ENCODE measurements at regions not wholly inside any gene's neighbourhood (a gene's known extent, or its start where the extent isn't known, plus 50 kb on each side); places are given as distances from the start of the nearest gene placed in this dataset.

GRCh38 chr2:172216477-172216876, 113.8 kb upstream of the DLX2 start:
- Histone ChIP-seq H3K4me1 (no peaks in the 10 kb centered on the region), H3K27me3 (ENCODE audit: insufficient read depth in 3 of 3, low read length in 2 of 3) (no peaks in the 10 kb centered on the region), H3K27ac (no peak overlapping the region), H3K36me3 (ENCODE audit: insufficient read depth in 1 of 2, low read depth in 1 of 2) (no peaks in the 10 kb centered on the region), H3K9me3 (no peaks in the 10 kb centered on the region), H3K4me3 (no peak overlapping the region)
- TF ChIP-seq CTCF (IDR thresholded peaks at IDR 0.05): no peak
- ATAC-seq (no peak), DNase-seq (no peak)
- 74 to 81% (median 78%) methylated on average over 6 of the region's 6 CpGs for WGBS, 3 donors
- intact Hi-C loops (cut with DNase I): no loop called here

- DNase-seq: no peak
- TF ChIP-seq CTCF (IDR thresholded peaks at IDR 0.05): no peak
- H3K36me3 ChIP-seq (ENCODE audit: insufficient read depth in 1 of 2, low read depth in 1 of 2): no peaks in the 10 kb centered on the region
- H3K4me3 ChIP-seq: no peak overlapping the region
- intact Hi-C loops (cut with DNase I): no loop called here
- 69 to 75% (median 73%) methylated on average over 2 of the region's 2 CpGs for WGBS, 3 donors
- H3K4me1 ChIP-seq: no peaks in the 10 kb centered on the region
- H3K27ac ChIP-seq: no peak overlapping the region
- H3K27me3 ChIP-seq (ENCODE audit: insufficient read depth in 3 of 3, low read length in 2 of 3): no peaks in the 10 kb centered on the region
- no peak for ATAC-seq
- no peaks in the 10 kb centered on the region for H3K9me3 ChIP-seq
Observed at GRCh38 chr2:172219201-172219600, 116.5 kb upstream of the DLX2 start.

GRCh38 chr2:172220121-172220520, 117.4 kb upstream of the DLX2 start:
- Histone ChIP-seq H3K36me3 (ENCODE audit: insufficient read depth in 1 of 2, low read depth in 1 of 2) (no peaks in the 10 kb centered on the region), H3K27me3 (ENCODE audit: insufficient read depth in 3 of 3, low read length in 2 of 3) (no peaks in the 10 kb centered on the region), H3K4me1 (no peaks in the 10 kb centered on the region), H3K4me3 (no peak overlapping the region), H3K9me3 (no peaks in the 10 kb centered on the region), H3K27ac (no peak overlapping the region)
- intact Hi-C loops (cut with DNase I): no loop called here
- no peak for TF ChIP-seq CTCF (IDR thresholded peaks at IDR 0.05)
- ATAC-seq (no peak), DNase-seq (no peak)

GRCh38 chr2:172223601-172224054, 120.9 kb upstream of the DLX2 start:
- Histone ChIP-seq H3K27me3 (ENCODE audit: insufficient read depth in 3 of 3, low read length in 2 of 3) (no peaks in the 10 kb centered on the region), H3K36me3 (ENCODE audit: insufficient read depth in 1 of 2, low read depth in 1 of 2) (no peaks in the 10 kb centered on the region), H3K4me1 (no peaks in the 10 kb centered on the region), H3K4me3 (no peak overlapping the region), H3K27ac (no peak overlapping the region), H3K9me3 (no peaks in the 10 kb centered on the region)
- no peak for ATAC-seq
- no peak for TF ChIP-seq CTCF (IDR thresholded peaks at IDR 0.05)
- intact Hi-C loops (cut with DNase I): no loop called here
- DNase-seq: no peak
- WGBS, 3 donors: 64 to 77% (median 67%) methylated on average over 5 of the region's 5 CpGs

GRCh38 chr2:172225786-172226185, 123.1 kb upstream of the DLX2 start:
- no peaks in the 10 kb centered on the region for H3K4me1 ChIP-seq
- 78 to 85% (median 82%) methylated on average over 3 of the region's 3 CpGs for WGBS, 3 donors
- H3K36me3 ChIP-seq (ENCODE audit: insufficient read depth in 1 of 2, low read depth in 1 of 2): no peaks in the 10 kb centered on the region
- no peak overlapping the region for H3K27ac ChIP-seq
- ATAC-seq: no peak
- TF ChIP-seq CTCF (IDR thresholded peaks at IDR 0.05): no peak
- intact Hi-C loops (cut with DNase I): no loop called here
- no peak overlapping the region for H3K4me3 ChIP-seq
- H3K27me3 ChIP-seq (ENCODE audit: insufficient read depth in 3 of 3, low read length in 2 of 3): no peaks in the 10 kb centered on the region
- H3K9me3 ChIP-seq: no peaks in the 10 kb centered on the region
- DNase-seq: no peak
